CD4-positive, alpha-beta T cell treated with Interleukin-10 for 1 hour (primary cell): ENCODE measurements at regions not wholly inside any gene's neighbourhood (a gene's known extent, or its start where the extent isn't known, plus 50 kb on each side); places are given as distances from the start of the nearest gene placed in this dataset.
"Not testable (repeated sequence)": the region's sequence is repeated elsewhere in the genome, so short reads cannot be mapped to it uniquely, and the experiment has no call there.

ENCODE experiments used
- DNase-seq: peaks from one replicate; pipeline ENCODE4 v3.0.0-alpha.2; 2020

DNA sequence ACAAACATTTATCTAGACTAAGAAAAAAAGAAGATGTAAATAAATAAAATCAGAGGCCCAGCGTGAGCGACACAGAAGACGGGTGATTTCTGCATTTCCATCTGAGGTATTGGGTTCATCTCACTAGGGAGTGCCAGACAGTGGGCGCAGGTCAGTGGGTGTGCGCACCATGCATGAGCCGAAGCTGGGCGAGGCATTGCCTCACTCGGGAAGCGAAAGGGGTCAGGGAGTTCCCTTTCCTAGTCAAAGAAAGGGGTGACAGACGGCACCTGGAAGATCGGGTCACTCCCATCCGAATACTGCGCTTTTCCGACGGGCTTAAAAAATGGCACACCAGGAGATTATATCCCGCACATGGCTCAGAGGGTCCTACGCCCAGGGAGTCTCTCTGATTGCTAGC lies 79.5 kb upstream of the ABCD2 start:
- not testable (repeated sequence) for DNase-seq

DNA sequence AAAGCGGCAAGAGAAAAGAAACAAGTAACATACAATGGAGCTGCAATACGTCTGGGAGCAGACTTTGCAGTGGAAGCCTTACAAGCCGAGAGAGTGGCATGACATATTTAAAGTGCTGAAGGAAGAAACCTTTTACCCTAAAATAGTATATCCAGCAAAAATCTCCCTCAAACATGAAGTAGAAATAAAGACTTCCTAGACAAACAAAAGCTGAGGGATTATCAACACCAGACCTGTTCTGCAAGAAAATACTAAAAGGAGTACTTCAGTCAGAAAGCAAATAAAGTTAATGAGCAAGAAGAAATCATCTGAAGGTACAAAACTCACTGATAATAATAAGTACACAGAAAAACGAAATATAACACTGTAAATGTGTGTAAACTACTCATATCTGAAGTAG lies 77.5 kb upstream of the ABCD2 start:
- DNase-seq = no peak

DNA sequence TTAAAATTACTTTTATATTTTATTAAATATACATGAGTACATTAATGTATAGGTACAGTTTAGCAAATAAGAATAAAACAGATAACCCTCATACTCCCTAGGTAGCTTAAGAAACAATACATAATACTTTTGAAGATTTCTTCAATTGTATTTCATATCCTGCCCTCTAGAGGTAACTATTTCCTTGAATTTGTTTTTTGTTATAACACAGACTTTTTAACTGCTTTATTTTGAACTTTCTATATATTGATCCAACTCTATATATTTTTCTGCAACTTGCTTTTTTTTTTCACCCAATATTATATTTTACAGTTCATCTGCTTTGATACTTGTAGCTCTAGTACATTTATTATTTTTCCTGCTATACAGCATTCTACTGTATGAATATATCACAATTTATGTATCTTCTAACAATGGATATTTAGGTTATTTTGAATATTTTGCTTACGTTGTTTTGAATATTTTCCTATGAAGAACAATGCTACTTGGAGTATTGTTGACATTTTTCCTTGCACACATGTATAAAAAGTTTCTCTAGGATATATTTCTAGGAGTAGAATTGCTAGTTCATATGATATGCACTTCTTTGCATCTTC lies 72.8 kb upstream of the ABCD2 start:
- DNase-seq = peak; percentile 24

DNA sequence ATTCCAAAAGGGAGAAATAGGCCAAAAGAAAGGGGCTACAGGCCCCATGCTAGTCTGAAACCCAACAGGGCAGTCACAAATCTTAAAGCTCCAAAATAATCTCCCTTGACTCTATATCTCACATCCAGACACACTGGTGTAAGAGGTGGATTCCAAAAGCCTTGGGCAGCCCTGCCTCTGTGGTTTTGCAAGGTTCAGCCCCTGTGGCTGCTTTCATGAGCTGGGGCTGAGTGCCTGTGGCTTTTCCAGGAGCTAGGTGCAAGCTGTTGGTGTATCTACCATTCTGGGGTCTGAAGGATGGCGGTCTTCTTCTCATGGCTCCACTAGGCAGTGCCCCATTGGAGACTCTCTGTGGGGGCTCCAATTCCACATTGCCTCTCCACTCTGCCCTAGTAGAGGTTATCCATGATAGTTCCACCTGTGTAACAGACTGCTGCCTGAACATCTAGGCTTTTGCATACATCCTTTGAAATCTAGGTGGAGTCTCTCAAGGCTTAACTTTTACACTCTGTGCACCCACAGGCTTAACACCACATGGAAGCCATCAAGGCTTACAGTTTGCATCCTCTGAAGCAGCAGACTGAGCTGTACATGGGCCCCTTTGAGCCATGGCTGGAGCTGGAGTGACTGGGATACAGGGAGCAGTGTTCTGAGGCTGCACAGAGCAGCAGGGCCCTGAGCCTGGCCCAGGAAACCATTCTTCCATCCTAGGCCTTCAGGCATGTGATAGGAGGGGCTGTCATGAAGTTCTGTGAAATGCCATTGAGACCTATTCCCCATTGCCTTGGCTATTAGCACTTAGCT lies 66.5 kb upstream of the ABCD2 start:
- peak; percentile 30 for DNase-seq

DNA sequence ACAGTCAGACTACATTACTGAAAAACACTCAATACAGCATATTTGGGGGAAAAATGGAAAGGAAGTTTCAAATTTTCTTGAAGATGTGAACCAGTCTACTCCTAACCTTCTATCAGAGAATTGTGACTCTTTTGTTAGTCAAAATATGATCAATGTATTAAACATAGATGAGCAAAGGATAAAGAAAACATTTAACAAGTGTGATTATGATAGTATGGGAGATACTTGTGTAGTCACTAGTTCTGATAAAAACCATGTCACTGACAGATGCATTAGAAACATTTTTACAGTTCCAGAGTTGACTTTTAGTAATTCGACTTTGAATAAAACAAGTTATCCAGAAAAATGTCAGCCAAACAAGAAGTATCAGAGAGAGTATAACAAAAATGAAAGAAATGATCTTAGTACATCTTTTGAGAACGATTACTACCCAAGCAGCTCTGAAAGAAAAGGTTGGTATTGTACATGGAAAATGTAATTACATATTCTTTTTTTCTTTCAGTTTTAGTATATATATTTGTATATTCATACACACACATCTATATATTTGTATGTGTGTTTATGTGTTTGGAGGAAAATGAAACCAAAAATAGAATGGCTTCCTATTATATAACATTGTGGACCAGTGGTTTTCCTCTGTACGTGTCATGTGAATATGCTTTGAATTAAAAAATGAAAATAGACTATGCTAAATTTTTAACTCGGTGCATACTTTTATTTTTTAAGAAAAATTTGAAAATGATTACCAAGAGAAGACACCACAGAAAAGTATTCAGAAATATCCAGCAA lies 63.3 kb upstream of the ABCD2 start:
- peak; percentile 66 for DNase-seq

GRCh38 chr12:39675263-39675662 lies 55.7 kb upstream of the ABCD2 start:
- no peak for DNase-seq

DNA sequence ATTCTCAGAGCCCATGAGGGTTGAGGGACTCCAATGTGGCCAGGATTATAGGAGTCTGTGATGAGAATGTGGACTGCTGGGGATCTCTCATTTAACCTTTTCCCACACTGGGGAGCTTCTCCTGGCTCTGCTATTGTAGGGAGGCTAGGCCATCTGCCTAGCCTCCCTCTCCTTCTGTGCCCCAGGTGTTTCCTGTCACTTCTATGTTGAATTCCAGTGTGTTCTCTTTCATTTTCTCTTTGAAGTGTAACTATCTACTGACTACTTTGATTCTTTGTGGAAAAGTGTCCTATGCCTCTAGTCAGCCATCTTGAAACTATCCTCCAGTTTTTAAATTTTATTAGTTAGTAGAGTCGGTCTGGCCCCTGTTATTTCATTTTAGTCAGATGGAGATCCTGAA lies 53.4 kb upstream of the ABCD2 start:
- no peak for DNase-seq

GRCh38 chr12:39671898-39672875 lies 52.6 kb upstream of the ABCD2 start:
- DNase-seq = no peak

DNA sequence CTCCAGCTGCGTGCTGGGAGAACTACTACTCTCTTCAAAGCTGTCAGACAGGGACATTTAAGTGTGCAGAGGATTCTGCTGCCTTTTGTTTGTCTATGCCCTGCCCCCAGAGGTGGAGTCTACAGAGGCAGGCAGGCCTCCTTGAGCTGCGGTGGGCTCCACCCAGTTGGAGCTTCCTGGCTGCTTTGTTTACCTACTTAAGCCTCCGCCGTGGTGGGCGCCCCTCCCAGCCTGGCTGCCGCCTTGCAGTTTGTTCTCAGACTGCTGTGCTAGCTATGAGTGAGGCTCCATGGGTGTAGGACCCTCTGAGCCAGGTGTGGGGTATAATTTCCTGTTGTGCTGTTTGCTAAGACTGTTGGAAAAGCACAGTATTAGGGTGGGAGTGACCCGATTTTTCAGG lies 49.9 kb upstream of the ABCD2 start:
- peak; percentile 46 for DNase-seq
